22Rv1 (cell line): ENCODE measurements at regions not wholly inside any gene's neighbourhood (a gene's known extent, or its start where the extent isn't known, plus 50 kb on each side); places are given as distances from the start of the nearest gene placed in this dataset.

Experiments
- H3K27ac ChIP-seq: fragments of 450-650 bp; 2 replicates; pipeline ENCODE4 v1.5.1; 2017
- CTCF ChIP-seq: fragments of 450-650 bp; IDR thresholded peaks from 2 replicates; pipeline ENCODE4 v1.5.1; 2017; ENCODE audit warnings: mild to moderate bottlenecking
- ZFX ChIP-seq: fragments of 450-650 bp; IDR thresholded peaks from 2 replicates; pipeline ENCODE4 v1.6.1; 2017; ENCODE audit warnings: antibody characterized with exemption, borderline replicate concordance

- H3K27ac ChIP-seq = no peak overlapping the region
- TF ChIP-seq ZFX = no peak
- no peak for TF ChIP-seq CTCF
Measured at GRCh38 chr16:64419832-64420231, 702.0 kb downstream of the CDH11 start.

- no peak overlapping the region for H3K27ac ChIP-seq
- TF ChIP-seq CTCF = no peak
- no peak for TF ChIP-seq ZFX
Measured at GRCh38 chr16:64417711-64418227, 704.1 kb downstream of the CDH11 start.

GRCh38 chr16:64416216-64417005, 705.5 kb downstream of the CDH11 start:
- TF ChIP-seq CTCF = no peak
- TF ChIP-seq ZFX = no peak
- H3K27ac ChIP-seq = no peak overlapping the region

- no peak overlapping the region for H3K27ac ChIP-seq
- no peak for TF ChIP-seq ZFX
- TF ChIP-seq CTCF = no peak
Measured at GRCh38 chr16:64412578-64413280, 709.1 kb downstream of the CDH11 start.

GRCh38 chr16:64410306-64410705, 711.6 kb downstream of the CDH11 start:
- H3K27ac ChIP-seq = no peak overlapping the region
- TF ChIP-seq CTCF = no peak

GRCh38 chr16:64409783-64410210, 712.1 kb downstream of the CDH11 start:
- TF ChIP-seq ZFX (no peak), CTCF (no peak)
- H3K27ac ChIP-seq = no peak overlapping the region

- no peak overlapping the region for H3K27ac ChIP-seq
- TF ChIP-seq CTCF (no peak), ZFX (no peak)
Measured at GRCh38 chr16:64408699-64409098, 713.2 kb downstream of the CDH11 start.
